ENCODE measurements at regions not wholly inside any gene's neighbourhood (a gene's known extent, or its start where the extent isn't known, plus 50 kb on each side); places are given as distances from the start of the nearest gene placed in this dataset.
A peak's percentile ranks its signal among the peaks of the same experiment; 100 is the strongest.

- H3K36me3 ChIP-seq = no peaks in the 10 kb centered on the region
- ATAC-seq = no peak
- H3K4me3 ChIP-seq = no peak overlapping the region
- no peak for TF ChIP-seq CTCF (IDR thresholded peaks at IDR 0.05)
- H3K27me3 ChIP-seq = no peaks in the 10 kb centered on the region
- H3K9me3 ChIP-seq = no peaks in the 10 kb centered on the region
- intact Hi-C loops (cut with DNase I) = no loop called here
- H3K4me1 ChIP-seq = no peaks in the 10 kb centered on the region
- no peak overlapping the region for H3K27ac ChIP-seq
- no peak for DNase-seq
Measured at GRCh38 chr6:40860443-40860842, 178.6 kb downstream of the UNC5CL start.

GRCh38 chr6:40856271-40856670, 182.8 kb downstream of the UNC5CL start:
- Histone ChIP-seq H3K27me3 (no peaks in the 10 kb centered on the region), H3K4me1 (no peaks in the 10 kb centered on the region), H3K9me3 (no peaks in the 10 kb centered on the region), H3K4me3 (no peak overlapping the region), H3K36me3 (no peaks in the 10 kb centered on the region), H3K27ac (no peak overlapping the region)
- no peak for TF ChIP-seq CTCF (IDR thresholded peaks at IDR 0.05)
- ATAC-seq (no peak), DNase-seq (no peak)
- intact Hi-C loops (cut with DNase I) = no loop called here

- no peaks in the 10 kb centered on the region for H3K9me3 ChIP-seq
- DNase-seq (no peak), ATAC-seq (no peak)
- no peak overlapping the region for H3K4me3 ChIP-seq
- H3K27ac ChIP-seq = no peak overlapping the region
- no peak for TF ChIP-seq CTCF (IDR thresholded peaks at IDR 0.05)
- intact Hi-C loops (cut with DNase I) = no loop called here
- H3K4me1 ChIP-seq = no peaks in the 10 kb centered on the region
- H3K36me3 ChIP-seq = no peaks in the 10 kb centered on the region
- H3K27me3 ChIP-seq = no peaks in the 10 kb centered on the region
Measured at GRCh38 chr6:40855168-40855880, 183.7 kb downstream of the UNC5CL start.

- H3K4me3 ChIP-seq = no peak overlapping the region
Measured at GRCh38 chr6:40854592-40854991, 184.4 kb downstream of the UNC5CL start.

GRCh38 chr6:40852779-40853373, 186.1 kb downstream of the UNC5CL start:
- TF ChIP-seq CTCF (IDR thresholded peaks at IDR 0.05) = peak; percentile 21
- Histone ChIP-seq H3K36me3 (no peaks in the 10 kb centered on the region), H3K27me3 (no peaks in the 10 kb centered on the region), H3K9me3 (no peaks in the 10 kb centered on the region), H3K27ac (no peak overlapping the region), H3K4me1 (no peaks in the 10 kb centered on the region), H3K4me3 (no peak overlapping the region)
- intact Hi-C loops (cut with DNase I) = no loop called here
- DNase-seq = no peak
- peak; percentile 65 for ATAC-seq

More at GRCh38 chr6:40854592-40854991, 184.4 kb downstream of the UNC5CL start:
- Histone ChIP-seq H3K27ac (no peak overlapping the region), H3K36me3 (no peaks in the 10 kb centered on the region), H3K9me3 (no peaks in the 10 kb centered on the region), H3K27me3 (no peaks in the 10 kb centered on the region), H3K4me1 (no peaks in the 10 kb centered on the region)
- TF ChIP-seq CTCF (IDR thresholded peaks at IDR 0.05) = no peak
- DNase-seq = no peak
- no peak for ATAC-seq
- intact Hi-C loops (cut with DNase I) = no loop called here

Measured in upper lobe of right lung (tissue), 1 donor.